ENCODE measurements at regions not wholly inside any gene's neighbourhood (a gene's known extent, or its start where the extent isn't known, plus 50 kb on each side); places are given as distances from the start of the nearest gene placed in this dataset.

DNA sequence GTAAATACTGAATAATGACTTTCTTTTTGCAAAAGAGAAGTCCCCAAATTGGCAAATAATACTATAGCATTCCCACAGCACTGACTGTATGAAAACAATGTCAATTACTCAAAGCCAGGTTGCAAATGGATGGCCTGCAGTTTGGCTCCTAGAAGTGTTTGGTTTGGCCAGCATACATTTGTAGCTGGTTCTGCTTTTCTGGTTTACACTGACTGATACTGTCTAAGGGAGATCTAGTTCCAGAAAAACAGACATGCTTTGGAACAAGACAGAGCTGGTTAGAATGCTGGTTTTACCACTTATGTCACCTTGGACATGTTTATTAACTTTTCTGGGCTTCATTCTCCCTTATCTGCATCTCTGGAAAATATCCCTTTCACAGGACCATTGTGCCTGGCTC is 81.5 kb upstream of the TRPM3 start:
- no peak overlapping the region for H3K4me3 ChIP-seq (replicated peaks; ENCODE audit: low read depth, low read length)
- TF ChIP-seq, protein P1, sequence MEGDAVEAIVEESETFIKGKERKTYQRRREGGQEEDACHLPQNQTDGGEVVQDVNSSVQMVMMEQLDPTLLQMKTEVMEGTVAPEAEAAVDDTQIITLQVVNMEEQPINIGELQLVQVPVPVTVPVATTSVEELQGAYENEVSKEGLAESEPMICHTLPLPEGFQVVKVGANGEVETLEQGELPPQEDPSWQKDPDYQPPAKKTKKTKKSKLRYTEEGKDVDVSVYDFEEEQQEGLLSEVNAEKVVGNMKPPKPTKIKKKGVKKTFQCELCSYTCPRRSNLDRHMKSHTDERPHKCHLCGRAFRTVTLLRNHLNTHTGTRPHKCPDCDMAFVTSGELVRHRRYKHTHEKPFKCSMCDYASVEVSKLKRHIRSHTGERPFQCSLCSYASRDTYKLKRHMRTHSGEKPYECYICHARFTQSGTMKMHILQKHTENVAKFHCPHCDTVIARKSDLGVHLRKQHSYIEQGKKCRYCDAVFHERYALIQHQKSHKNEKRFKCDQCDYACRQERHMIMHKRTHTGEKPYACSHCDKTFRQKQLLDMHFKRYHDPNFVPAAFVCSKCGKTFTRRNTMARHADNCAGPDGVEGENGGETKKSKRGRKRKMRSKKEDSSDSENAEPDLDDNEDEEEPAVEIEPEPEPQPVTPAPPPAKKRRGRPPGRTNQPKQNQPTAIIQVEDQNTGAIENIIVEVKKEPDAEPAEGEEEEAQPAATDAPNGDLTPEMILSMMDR (IDR thresholded peaks at IDR 0.05; ENCODE audit: low read length, missing control alignments): no peak
- no peak for DNase-seq (ENCODE audit: low read depth)

DNA sequence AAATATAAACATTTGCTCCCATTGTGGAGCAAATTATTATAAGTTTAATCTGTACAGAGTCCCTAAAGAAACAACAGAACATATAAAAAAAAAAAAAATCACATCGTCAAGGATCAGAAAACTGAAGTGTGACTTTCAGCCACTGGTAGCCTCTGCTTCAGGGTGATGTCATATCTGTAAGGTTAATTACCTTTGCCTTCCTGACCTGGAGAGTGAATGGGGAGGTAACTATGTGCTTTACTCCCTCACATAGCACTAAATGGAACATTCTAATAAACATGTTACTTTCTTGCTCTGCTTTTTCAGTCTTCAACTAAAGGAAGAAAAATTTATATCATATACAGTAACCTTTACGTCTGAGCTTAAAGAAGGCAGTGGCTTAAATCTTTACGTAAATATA is 70.3 kb upstream of the TRPM3 start:
- no peak for DNase-seq (ENCODE audit: low read depth)
- no peak overlapping the region for H3K4me3 ChIP-seq (replicated peaks; ENCODE audit: low read depth, low read length)
- TF ChIP-seq, protein P1 (IDR thresholded peaks at IDR 0.05; ENCODE audit: low read length, missing control alignments): no peak

DNA sequence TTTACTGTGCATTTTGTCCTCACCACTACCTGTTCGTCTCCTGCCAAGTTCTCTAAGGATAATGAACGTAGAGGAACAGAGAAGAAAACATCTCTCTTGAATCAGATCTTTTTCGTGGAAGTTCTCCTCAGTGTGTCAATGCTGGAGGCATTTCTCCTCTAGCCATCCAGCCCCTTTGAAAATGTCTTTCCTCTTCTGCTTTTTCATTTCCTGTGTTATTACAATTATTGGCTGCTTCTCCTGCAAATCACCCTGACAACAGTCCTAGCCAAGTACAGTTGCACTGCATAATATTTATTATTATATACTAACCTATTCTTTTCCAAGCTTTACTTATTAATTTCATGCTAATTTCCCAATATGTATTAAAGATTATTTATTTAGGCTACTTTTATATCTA is 61.8 kb upstream of the TRPM3 start:
- H3K4me3 ChIP-seq (replicated peaks; ENCODE audit: low read depth, low read length): no peak overlapping the region
- no peak for DNase-seq (ENCODE audit: low read depth)
- TF ChIP-seq, protein P1 (IDR thresholded peaks at IDR 0.05; ENCODE audit: low read length, missing control alignments): no peak

DNA sequence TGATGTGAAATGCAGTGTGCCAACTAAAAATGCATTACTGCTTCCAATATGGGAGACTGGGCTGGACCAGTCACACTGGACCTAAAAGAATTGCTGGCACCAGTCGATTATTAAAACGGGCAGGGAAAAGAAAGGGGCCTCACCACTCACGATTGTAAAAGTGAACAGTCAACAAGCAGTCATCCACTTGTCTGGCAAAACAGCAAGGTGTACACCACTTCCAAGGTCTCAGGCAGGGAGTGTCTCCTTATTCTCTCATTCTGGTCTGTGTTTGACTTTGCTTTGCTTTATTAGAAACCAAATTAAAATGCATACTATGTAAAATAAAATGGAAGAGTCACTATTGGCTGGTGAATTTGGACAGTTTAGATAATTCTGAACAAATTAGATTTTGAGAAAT is 57.8 kb upstream of the TRPM3 start:
- DNase-seq (ENCODE audit: low read depth): no peak
- no peak overlapping the region for H3K4me3 ChIP-seq (replicated peaks; ENCODE audit: low read depth, low read length)
- TF ChIP-seq, protein P1 (IDR thresholded peaks at IDR 0.05; ENCODE audit: low read length, missing control alignments): no peak

DNA sequence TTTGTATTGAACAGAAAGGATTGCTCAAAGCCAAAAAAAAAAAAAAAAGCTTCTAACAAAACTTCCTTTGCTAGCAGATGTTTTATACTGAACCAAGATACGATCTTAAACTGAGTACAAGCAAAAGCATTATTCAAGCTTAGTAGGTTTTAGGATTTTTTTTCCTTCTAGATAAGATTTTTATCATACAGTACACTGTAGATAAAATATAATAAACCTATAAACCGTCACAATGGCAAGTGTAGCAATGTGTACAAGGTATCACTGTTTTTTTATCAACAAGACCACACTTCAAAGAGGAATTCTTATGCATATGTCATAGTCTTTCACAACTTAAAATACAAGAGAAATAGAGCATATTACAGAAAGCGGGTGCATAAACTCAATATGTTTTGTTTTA is 56.5 kb upstream of the TRPM3 start:
- no peak overlapping the region for H3K4me3 ChIP-seq (replicated peaks; ENCODE audit: low read depth, low read length)
- TF ChIP-seq, protein P1 (IDR thresholded peaks at IDR 0.05; ENCODE audit: low read length, missing control alignments): no peak
- no peak for DNase-seq (ENCODE audit: low read depth)

DNA sequence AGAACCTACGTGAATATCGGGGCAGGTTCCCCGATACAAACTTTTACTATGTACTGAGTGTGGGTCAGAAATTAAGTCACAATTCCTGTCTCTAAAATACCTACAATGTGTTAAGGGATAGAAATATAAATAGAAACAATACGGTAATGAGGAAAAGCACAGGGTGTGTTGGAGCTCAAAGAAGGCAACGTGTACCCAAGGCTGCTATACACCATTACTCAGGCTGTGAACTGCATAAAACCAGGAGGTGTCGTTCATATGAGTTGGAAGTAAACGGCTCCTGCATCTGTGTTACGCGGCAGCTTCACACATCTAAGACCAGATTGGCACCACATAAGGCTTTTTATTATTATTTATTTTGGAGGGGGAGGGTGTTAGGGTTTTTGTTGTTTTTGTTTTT is 50.1 kb upstream of the TRPM3 start:
- H3K4me3 ChIP-seq (replicated peaks; ENCODE audit: low read depth, low read length): no peak overlapping the region
- TF ChIP-seq, protein P1 (IDR thresholded peaks at IDR 0.05; ENCODE audit: low read length, missing control alignments): no peak
- no peak for DNase-seq (ENCODE audit: low read depth)

Measured in fibroblast of pulmonary artery (primary cell).